NB4 (cell line): ENCODE measurements at regions not wholly inside any gene's neighbourhood (a gene's known extent, or its start where the extent isn't known, plus 50 kb on each side); places are given as distances from the start of the nearest gene placed in this dataset.

Experiments used
- CTCF ChIP-seq: IDR thresholded peaks from one replicate; pipeline ENCODE4 v1.5.1; 2012; ENCODE audit warnings: low read depth, low read length
- MAX ChIP-seq: IDR thresholded peaks from 2 replicates; pipeline ENCODE4 v1.6.1; 2011; ENCODE audit warnings: low read depth, low read length
- POLR2A ChIP-seq: IDR thresholded peaks from 2 replicates; pipeline ENCODE4 v1.6.1; 2011; ENCODE audit warnings: mild to moderate bottlenecking; ENCODE audit not compliant: insufficient read length; ENCODE audit errors: extremely low read depth

- TF ChIP-seq CTCF (no peak), POLR2A (no peak), MAX (no peak)
Observed at GRCh38 chr2:226023383-226023782, 623.9 kb downstream of the NYAP2 start.
